Esophagus (tissue), 2 donors: ENCODE measurements at regions not wholly inside any gene's neighbourhood (a gene's known extent, or its start where the extent isn't known, plus 50 kb on each side); places are given as distances from the start of the nearest gene placed in this dataset.

Source experiments
- H3K27ac ChIP-seq, 2 donors: one replicate each; pipeline ENCODE4 v1.5.1; 2013; ENCODE audit warnings: low read depth in 2 of 2, mild to moderate bottlenecking in 2 of 2, inconsistent platforms in 1 of 2, low read length in 1 of 2, moderate library complexity in 1 of 2
- H3K27me3 ChIP-seq, 2 donors: one replicate each; pipeline ENCODE4 v1.6.1; 2013; ENCODE audit warnings: low read length in 2 of 2, control low read depth in 1 of 2, mild to moderate bottlenecking in 1 of 2; ENCODE audit not compliant: insufficient read depth in 2 of 2, control insufficient read depth in 1 of 2
- H3K36me3 ChIP-seq, 2 donors: one replicate each; pipeline ENCODE4 v1.6.1; 2013; ENCODE audit warnings: low read length in 1 of 2; ENCODE audit not compliant: control insufficient read depth in 2 of 2, insufficient read depth in 2 of 2
- H3K4me1 ChIP-seq, 2 donors: one replicate each; pipeline ENCODE4 v1.6.1; 2013; ENCODE audit warnings: low read length in 1 of 2; ENCODE audit not compliant: control insufficient read depth in 2 of 2, insufficient read depth in 2 of 2
- H3K4me3 ChIP-seq, 2 donors: one replicate each; pipeline ENCODE4 v1.5.1; 2013; ENCODE audit warnings: low read length in 2 of 2, mild to moderate bottlenecking in 2 of 2, low read depth in 1 of 2, moderate library complexity in 1 of 2
- H3K9me3 ChIP-seq, 2 donors: one replicate each; pipeline ENCODE4 v1.6.1; 2013; ENCODE audit warnings: mild to moderate bottlenecking in 2 of 2, low read depth in 1 of 2, low read length in 1 of 2, moderate library complexity in 1 of 2; ENCODE audit not compliant: control insufficient read depth in 2 of 2, insufficient read depth in 1 of 2
- WGBS, 2 donors: extraction: QIAGEN DNeasy Blood & Tissue Kit; methylation state at CpG; one replicate each; pipeline ENCODE4 v1.1.7; 2013; 5-methylcytosine and 5-hydroxymethylcytosine counted together
- donor health status: healthy with polysubstance abuse.
- donor health status: Bipolar disorder and iron deficiency.

- H3K4me3 ChIP-seq, result no peak overlapping the region
- H3K27me3 ChIP-seq, result no peaks in the 10 kb centered on the region
- no peaks in the 10 kb centered on the region for H3K4me1 ChIP-seq
- no peaks in the 10 kb centered on the region for H3K36me3 ChIP-seq
- no peaks in the 10 kb centered on the region for H3K9me3 ChIP-seq
- H3K27ac ChIP-seq, result no peak overlapping the region
- 82 to 84% methylated on average over 4 of the region's 4 CpGs for WGBS, 2 donors
Measured at GRCh38 chr3:187931770-187932278, 186.6 kb upstream of the BCL6 start.

DNA sequence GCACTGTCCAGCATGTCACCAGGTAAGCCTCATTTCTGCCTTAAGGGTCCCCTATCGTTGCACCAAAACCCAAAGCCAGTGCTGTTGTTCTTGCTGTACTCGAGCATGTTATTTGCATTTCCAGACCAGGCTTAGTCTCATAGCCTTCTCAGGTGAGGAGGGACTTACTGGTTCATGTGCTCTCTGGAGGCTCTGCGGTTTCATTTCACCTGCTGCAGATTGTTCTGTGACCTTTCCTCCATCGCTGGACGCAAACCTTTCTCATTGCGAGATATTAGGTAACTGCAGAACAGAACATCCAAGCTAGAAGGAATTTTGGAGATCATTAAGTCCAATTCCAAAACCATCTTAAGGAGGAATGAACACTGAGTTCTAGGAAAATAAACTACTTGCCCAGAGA lies 187.3 kb upstream of the BCL6 start:
- Histone ChIP-seq H3K27me3 (no peaks in the 10 kb centered on the region), H3K36me3 (no peaks in the 10 kb centered on the region), H3K9me3 (no peaks in the 10 kb centered on the region), H3K4me1 (no peaks in the 10 kb centered on the region), H3K27ac (no peak overlapping the region), H3K4me3 (no peak overlapping the region)
- 89 to 94% methylated on average over 6 of the region's 6 CpGs for WGBS, 2 donors

DNA sequence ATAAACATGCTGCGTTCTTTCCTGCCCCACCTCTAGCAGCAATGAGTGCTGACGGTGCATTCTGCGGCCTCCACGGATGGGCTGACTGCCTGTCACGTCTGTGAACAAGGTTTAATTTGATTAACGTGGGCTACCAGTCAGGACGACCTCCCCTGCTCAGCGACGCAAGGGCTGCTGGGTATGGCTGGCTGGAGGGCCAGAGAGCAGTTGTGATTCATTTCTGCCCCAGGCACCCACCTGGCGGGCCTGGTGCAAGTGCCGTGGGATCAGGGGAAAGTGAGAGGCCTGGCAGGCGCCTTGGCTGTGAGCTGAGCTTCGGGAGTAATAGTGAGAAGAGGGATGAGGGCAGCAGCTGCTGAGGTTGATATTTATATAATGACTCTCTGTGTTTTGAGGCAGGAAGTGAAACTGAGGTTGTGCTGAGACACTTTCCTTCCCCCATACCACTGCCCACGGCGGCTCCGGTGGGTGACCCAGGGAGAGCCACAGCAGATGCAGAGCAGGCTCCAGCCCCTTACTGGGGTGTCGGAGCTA lies 190.4 kb upstream of the BCL6 start:
- H3K36me3 ChIP-seq, result no peaks in the 10 kb centered on the region
- H3K9me3 ChIP-seq, result no peaks in the 10 kb centered on the region
- WGBS, 2 donors, result 63 to 70% methylated on average over 17 of the region's 17 CpGs
- H3K4me3 ChIP-seq, result no peak overlapping the region
- H3K27ac ChIP-seq, result no peak overlapping the region
- no peaks in the 10 kb centered on the region for H3K4me1 ChIP-seq
- H3K27me3 ChIP-seq, result no peaks in the 10 kb centered on the region

GRCh38 chr3:187936676-187937075 lies 191.4 kb upstream of the BCL6 start:
- no peaks in the 10 kb centered on the region for H3K36me3 ChIP-seq
- 88 to 98% methylated on average over 1 of the region's 1 CpG for WGBS, 2 donors
- H3K9me3 ChIP-seq, result no peaks in the 10 kb centered on the region
- no peak overlapping the region for H3K27ac ChIP-seq
- H3K27me3 ChIP-seq, result no peaks in the 10 kb centered on the region
- no peaks in the 10 kb centered on the region for H3K4me1 ChIP-seq
- H3K4me3 ChIP-seq, result no peak overlapping the region

- no peak overlapping the region for H3K4me3 ChIP-seq
- H3K4me1 ChIP-seq, result peaks cover 0 to 7% of the 10 kb centered on the region in 2 donors
- no peaks in the 10 kb centered on the region for H3K27me3 ChIP-seq
- WGBS, 2 donors, result 97 to 98% methylated on average over 2 of the region's 2 CpGs
- no peaks in the 10 kb centered on the region for H3K36me3 ChIP-seq
- no peaks in the 10 kb centered on the region for H3K9me3 ChIP-seq
- H3K27ac ChIP-seq, result no peak overlapping the region
Measured at GRCh38 chr3:187939891-187940290, 194.6 kb upstream of the BCL6 start.

DNA sequence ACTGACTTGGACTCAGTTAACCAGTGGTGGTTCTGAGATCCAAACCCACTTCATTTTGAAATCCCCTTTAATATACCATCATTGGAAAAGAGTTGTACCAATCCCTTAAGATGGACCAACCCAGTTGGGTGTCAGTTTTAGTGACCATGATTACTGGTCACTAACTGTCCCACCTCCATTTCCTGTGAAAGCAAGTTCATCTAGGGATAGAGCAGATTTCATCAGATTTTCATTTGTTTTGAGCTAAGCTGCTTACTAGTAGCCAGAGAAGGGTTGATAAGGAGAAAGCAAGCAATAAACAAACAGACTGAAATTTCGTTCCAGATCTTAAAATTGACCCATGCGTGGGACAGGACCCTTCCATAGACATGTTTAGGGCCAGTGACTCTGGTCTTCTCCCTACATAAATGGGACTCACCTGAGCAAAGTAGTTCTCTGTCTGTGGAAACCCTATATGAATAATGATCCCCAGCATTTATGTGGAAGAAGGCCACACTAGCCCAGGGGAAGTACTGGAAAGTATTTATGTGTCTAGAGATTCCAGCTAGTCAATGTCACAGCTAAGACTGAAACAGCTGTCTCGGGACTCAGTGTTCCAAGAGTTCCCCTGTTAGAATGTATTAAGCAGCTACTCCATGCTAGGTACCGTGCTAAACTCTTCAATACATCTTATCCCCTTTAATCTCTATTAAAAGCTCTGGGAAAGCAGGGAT lies 196.0 kb upstream of the BCL6 start:
- H3K4me1 ChIP-seq, result peaks cover 0 to 8% of the 10 kb centered on the region in 2 donors
- H3K27me3 ChIP-seq, result no peaks in the 10 kb centered on the region
- H3K36me3 ChIP-seq, result no peaks in the 10 kb centered on the region
- H3K4me3 ChIP-seq, result no peak overlapping the region
- no peaks in the 10 kb centered on the region for H3K9me3 ChIP-seq
- 80 to 84% methylated on average over 4 of the region's 4 CpGs for WGBS, 2 donors
- H3K27ac ChIP-seq, result no peak overlapping the region

DNA sequence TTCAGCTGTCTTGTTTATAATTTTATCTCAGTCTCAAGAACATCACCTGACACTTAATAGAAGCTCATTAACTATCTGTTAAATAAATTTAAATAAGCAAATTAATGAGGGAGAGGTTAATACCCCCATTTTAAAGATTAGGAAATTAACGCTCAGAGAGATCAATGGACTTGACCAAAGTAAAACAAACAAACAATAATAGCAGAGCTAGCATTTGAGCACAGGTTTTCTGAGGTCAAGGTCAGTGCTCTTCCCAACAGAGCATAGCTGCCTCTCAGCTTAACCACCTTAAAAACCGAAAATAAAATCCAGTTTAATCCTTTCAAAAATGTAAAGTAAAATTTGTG lies 196.6 kb upstream of the BCL6 start:
- H3K27me3 ChIP-seq, result no peaks in the 10 kb centered on the region
- H3K36me3 ChIP-seq, result no peaks in the 10 kb centered on the region
- H3K9me3 ChIP-seq, result no peaks in the 10 kb centered on the region
- H3K4me1 ChIP-seq, result peaks cover 0 to 12% of the 10 kb centered on the region in 2 donors
- no peak overlapping the region for H3K27ac ChIP-seq
- no peak overlapping the region for H3K4me3 ChIP-seq
- 78 to 89% methylated on average over 2 of the region's 2 CpGs for WGBS, 2 donors

GRCh38 chr3:187942658-187943241 lies 197.5 kb upstream of the BCL6 start:
- H3K36me3 ChIP-seq, result no peaks in the 10 kb centered on the region
- H3K27me3 ChIP-seq, result no peaks in the 10 kb centered on the region
- 94 to 97% methylated on average over 10 of the region's 10 CpGs for WGBS, 2 donors
- H3K4me1 ChIP-seq, result peaks cover 0 to 12% of the 10 kb centered on the region in 2 donors
- H3K27ac ChIP-seq, result no peak overlapping the region
- no peaks in the 10 kb centered on the region for H3K9me3 ChIP-seq
- H3K4me3 ChIP-seq, result no peak overlapping the region

GRCh38 chr3:187943677-187944389 lies 198.6 kb upstream of the BCL6 start:
- Histone ChIP-seq H3K9me3 (no peaks in the 10 kb centered on the region), H3K27me3 (no peaks in the 10 kb centered on the region), H3K4me1 (peaks cover 0 to 12% of the 10 kb centered on the region in 2 donors), H3K27ac (peak overlapping the region; percentile 35), H3K4me3 (no peak overlapping the region), H3K36me3 (no peaks in the 10 kb centered on the region)
- 35 to 55% methylated on average over 7 of the region's 7 CpGs for WGBS, 2 donors
